Heart left ventricle (tissue), 13 donors: ENCODE measurements at regions not wholly inside any gene's neighbourhood (a gene's known extent, or its start where the extent isn't known, plus 50 kb on each side); places are given as distances from the start of the nearest gene placed in this dataset.

ENCODE experiments used
- POLR2A ChIP-seq, 2 donors: fragments of 450-650 bp; IDR thresholded peaks; one replicate each; pipeline ENCODE4 v1.6.1; 2017; ENCODE audit warnings: antibody characterized with exemption in 2 of 2, mild to moderate bottlenecking in 2 of 2, moderate library complexity in 2 of 2
- TF ChIP-seq, protein P1 (sequence below), 12 donors: fragments of 200-600 bp; sonication (generic) in 4 of 12; IDR thresholded peaks; one replicate each; pipeline versions ENCODE4 v1.5.0 to v1.8.0; 2018 to 2022; ENCODE audit warnings: antibody characterized with exemption in 12 of 12, mild to moderate bottlenecking in 5 of 12
- donor health status: ischemic (EF 13 %, LVEDD 7.1; RV severe dilation, severe dysfunction).
- donor health status: DM: no; HTN: yes; CAD: no.
- donor health status: DM: no; HTN: no; CAD: no.
- donor health status: ischemic (EF 25% LVEDD 6.9; RV normal size, moderate dysfunction).
- donor health status: ischemic (EF 25% LVEDD 5.7; RV mildly dilated, moderate dysfunction).
- donor health status: ischemic (EF 35%, LVEDD 5.7; RV mildly dilated, moderate dysfunction).
- donor health status: nonischemic (EF 11% LVEDD 7.7; RV severe dilation, severe dysfunction).
- donor health status: DM: yes; HTN: yes; CAD: no.
- donor health status: PGD.
- donor health status: ischemic (EF 29% LVEDD 5.4; RV normal size, mild dysfunction).
- donor health status: nonischemic (EF 23%, LVEDD 6.1; RV moderate dilation, normal function).

DNA sequence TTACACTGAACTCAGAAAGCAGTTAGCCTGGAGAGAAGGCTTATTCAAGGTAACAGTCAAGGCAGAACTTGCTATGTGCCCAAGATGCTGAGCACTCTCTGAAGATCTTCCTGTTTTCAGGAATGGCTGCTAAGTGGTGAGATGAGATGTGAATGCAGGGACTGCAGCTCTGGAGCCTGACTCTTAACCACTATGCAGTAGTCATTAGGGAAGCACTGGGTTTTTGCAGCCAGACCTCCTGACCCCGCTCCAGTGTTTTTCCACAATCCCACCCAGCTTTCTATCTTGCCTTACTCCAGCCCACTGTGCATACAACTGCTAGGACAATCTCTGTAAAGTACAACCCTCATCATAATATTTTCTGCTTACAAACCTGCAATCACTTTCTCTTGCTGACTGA lies 95.2 kb upstream of the LNX1 start:
- TF ChIP-seq, protein P1, sequence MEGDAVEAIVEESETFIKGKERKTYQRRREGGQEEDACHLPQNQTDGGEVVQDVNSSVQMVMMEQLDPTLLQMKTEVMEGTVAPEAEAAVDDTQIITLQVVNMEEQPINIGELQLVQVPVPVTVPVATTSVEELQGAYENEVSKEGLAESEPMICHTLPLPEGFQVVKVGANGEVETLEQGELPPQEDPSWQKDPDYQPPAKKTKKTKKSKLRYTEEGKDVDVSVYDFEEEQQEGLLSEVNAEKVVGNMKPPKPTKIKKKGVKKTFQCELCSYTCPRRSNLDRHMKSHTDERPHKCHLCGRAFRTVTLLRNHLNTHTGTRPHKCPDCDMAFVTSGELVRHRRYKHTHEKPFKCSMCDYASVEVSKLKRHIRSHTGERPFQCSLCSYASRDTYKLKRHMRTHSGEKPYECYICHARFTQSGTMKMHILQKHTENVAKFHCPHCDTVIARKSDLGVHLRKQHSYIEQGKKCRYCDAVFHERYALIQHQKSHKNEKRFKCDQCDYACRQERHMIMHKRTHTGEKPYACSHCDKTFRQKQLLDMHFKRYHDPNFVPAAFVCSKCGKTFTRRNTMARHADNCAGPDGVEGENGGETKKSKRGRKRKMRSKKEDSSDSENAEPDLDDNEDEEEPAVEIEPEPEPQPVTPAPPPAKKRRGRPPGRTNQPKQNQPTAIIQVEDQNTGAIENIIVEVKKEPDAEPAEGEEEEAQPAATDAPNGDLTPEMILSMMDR (IDR thresholded peaks at IDR 0.05), result no peak
- TF ChIP-seq POLR2A (IDR thresholded peaks at IDR 0.05), result no peak
